GM23338 (cell line): ENCODE measurements at regions not wholly inside any gene's neighbourhood (a gene's known extent, or its start where the extent isn't known, plus 50 kb on each side); places are given as distances from the start of the nearest gene placed in this dataset.

ENCODE experiments used
- ATAC-seq: fragments of 200-7000 bp; cut with Tn5 transposase; 3 replicates; pipeline ENCODE4 v1.9.1; 2020
- DNase-seq: peaks from one replicate; pipeline ENCODE4 v3.0.0-alpha.2; 2015; ENCODE audit warnings: low spot score
- H2AFZ ChIP-seq: fragments of 200-600 bp; sonication (generic); 2 replicates; pipeline ENCODE4 v1.8.0; 2016; ENCODE audit warnings: antibody characterized with exemption, mild to moderate bottlenecking, moderate library complexity
- H3F3A ChIP-seq: fragments of 200-600 bp; sonication (generic); replicated peaks from 2 replicates; pipeline ENCODE4 v1.8.0; 2017; ENCODE audit warnings: antibody characterized with exemption, mixed run types, low read depth
- H3K27ac ChIP-seq: fragments of 200-600 bp; sonication (generic); 2 replicates; pipeline ENCODE4 v1.6.1; 2016; ENCODE audit warnings: low read depth
- H3K27me3 ChIP-seq: fragments of 200-600 bp; sonication (generic); 2 replicates; pipeline ENCODE4 v1.8.0; 2016; ENCODE audit warnings: mild to moderate bottlenecking, mixed run types, moderate library complexity; ENCODE audit not compliant: insufficient read depth
- H3K36me3 ChIP-seq: fragments of 200-600 bp; sonication (generic); 2 replicates; pipeline ENCODE4 v1.8.0; 2016; ENCODE audit warnings: mild to moderate bottlenecking; ENCODE audit not compliant: insufficient read depth
- H3K4me1 ChIP-seq: fragments of 200-600 bp; sonication (generic); 2 replicates; pipeline ENCODE4 v1.8.0; 2016; ENCODE audit warnings: mild to moderate bottlenecking, moderate library complexity; ENCODE audit not compliant: insufficient read depth
- H3K4me2 ChIP-seq: fragments of 200-600 bp; sonication (generic); 2 replicates; pipeline ENCODE4 v1.7.1; 2017; ENCODE audit warnings: mixed run types
- H3K4me3 ChIP-seq: fragments of 200-600 bp; sonication (generic); 2 replicates; pipeline ENCODE4 v1.6.1; 2016; ENCODE audit warnings: mixed run types
- H3K79me2 ChIP-seq: fragments of 200-600 bp; sonication (generic); replicated peaks from 2 replicates; pipeline ENCODE4 v1.8.0; 2017; ENCODE audit warnings: mild to moderate bottlenecking; ENCODE audit not compliant: insufficient read depth
- H3K9me2 ChIP-seq: fragments of 200-600 bp; sonication (generic); 2 replicates; pipeline ENCODE4 v1.8.0; 2017; ENCODE audit not compliant: insufficient read depth
- H4K20me1 ChIP-seq: fragments of 200-600 bp; sonication (generic); replicated peaks from 2 replicates; pipeline ENCODE4 v1.8.0; 2017; ENCODE audit warnings: mild to moderate bottlenecking; ENCODE audit not compliant: insufficient read depth
- H3K27ac Mint-ChIP-seq: 2 replicates; pipeline ENCODE4 v1.8.0; 2020; ENCODE audit warnings: inconsistent platforms, mild to moderate bottlenecking, moderate library complexity, mixed read lengths
- H3K27me3 Mint-ChIP-seq: 3 replicates; pipeline ENCODE4 v1.8.0; 2022; ENCODE audit warnings: low read depth, mild to moderate bottlenecking, moderate library complexity, mixed read lengths, inconsistent platforms; ENCODE audit not compliant: insufficient read depth, poor library complexity
- H3K36me3 Mint-ChIP-seq: 3 replicates; pipeline ENCODE4 v1.8.0; 2021; ENCODE audit warnings: low read depth, mild to moderate bottlenecking, inconsistent platforms, moderate library complexity, mixed read lengths
- H3K4me1 Mint-ChIP-seq: 3 replicates; pipeline ENCODE4 v1.8.0; 2020; ENCODE audit warnings: mild to moderate bottlenecking, inconsistent platforms, mixed read lengths
- H3K4me3 Mint-ChIP-seq: 3 replicates; pipeline ENCODE4 v1.8.0; 2021; ENCODE audit warnings: moderate library complexity, mild to moderate bottlenecking, inconsistent platforms, mixed read lengths
- H3K9me3 Mint-ChIP-seq: 3 replicates; pipeline ENCODE4 v1.8.0; 2020; ENCODE audit warnings: moderate library complexity, mild to moderate bottlenecking, inconsistent platforms, mixed read lengths
- CREB1 ChIP-seq: fragments of 250-450 bp; sonication (Bioruptor Pico); IDR thresholded peaks from 2 replicates; pipeline ENCODE4 v1.5.0; 2020; ENCODE audit warnings: low read depth, mild to moderate bottlenecking, moderate library complexity
- ETS1 ChIP-seq: IDR thresholded peaks from 2 replicates; pipeline ENCODE4 v1.6.1; 2016; ENCODE audit warnings: antibody characterized with exemption
- EZH2phosphoT487 ChIP-seq: fragments of 200-600 bp; sonication (generic); IDR thresholded peaks from one replicate; pipeline ENCODE4 v1.8.1; 2018; ENCODE audit warnings: antibody characterized with exemption; ENCODE audit not compliant: unreplicated experiment
- JUNB ChIP-seq: IDR thresholded peaks from one replicate; pipeline ENCODE4 v1.6.1; 2016; ENCODE audit warnings: antibody characterized with exemption; ENCODE audit not compliant: unreplicated experiment
- POLR2AphosphoS5 ChIP-seq: IDR thresholded peaks from 2 replicates; pipeline ENCODE4 v1.6.1; 2016; ENCODE audit warnings: antibody characterized with exemption, low read depth
- REST ChIP-seq: IDR thresholded peaks from one replicate; pipeline ENCODE4 v1.6.1; 2018; ENCODE audit warnings: antibody characterized with exemption; ENCODE audit not compliant: unreplicated experiment
- ZNF331 ChIP-seq: fragments of 250-450 bp; sonication (Bioruptor Pico); IDR thresholded peaks from 2 replicates; pipeline ENCODE4 v1.5.0; 2020; ENCODE audit warnings: low read depth, mild to moderate bottlenecking, moderate library complexity
- ZNF462 ChIP-seq: fragments of 250-450 bp; sonication (Bioruptor Pico); IDR thresholded peaks from 2 replicates; pipeline ENCODE4 v1.5.0; 2020; ENCODE audit warnings: mild to moderate bottlenecking, moderate library complexity

GRCh38 chr14:101708853-101709532 is 52.5 kb upstream of the PPP2R5C start:
- Histone ChIP-seq H3K4me3 (no peak overlapping the region), H3K4me2 (no peak overlapping the region), H3K36me3 (no peaks in the 10 kb centered on the region; the same call in 1 of the 2 replicates), H2AFZ (no peak overlapping the region), H3K9me2 (0 out of 2 replicates have a peak, but pooled peaks cover 3% of the 10 kb centered on the region), H4K20me1 (no peaks in the 10 kb centered on the region), H3K27ac (no peak overlapping the region), H3K79me2 (no peaks in the 10 kb centered on the region), H3K4me1 (no peaks in the 10 kb centered on the region; the same call in 1 of the 2 replicates), H3K27me3 (peaks cover 31% of the 10 kb centered on the region), H3F3A (0 out of 2 replicates have a peak, but pooled peaks cover 7% of the 10 kb centered on the region)
- Mint-ChIP-seq H3K4me3 (no peak overlapping the region), H3K27me3 (peaks cover 37% of the 10 kb centered on the region), H3K27ac (no peak overlapping the region), H3K4me1 (peaks cover 13% of the 10 kb centered on the region), H3K36me3 (peaks cover 3% of the 10 kb centered on the region; the same call in 1 of the 3 replicates), H3K9me3 (peaks cover 18% of the 10 kb centered on the region)
- ATAC-seq (no peak), DNase-seq (no peak)
- no peak for TF ChIP-seq ETS1

GRCh38 chr14:101709533-101709881 is 52.0 kb upstream of the PPP2R5C start:
- Histone ChIP-seq H3K4me2 (no peak overlapping the region), H3K9me2 (0 out of 2 replicates have a peak, but pooled peaks cover 3% of the 10 kb centered on the region), H3K27ac (no peak overlapping the region), H4K20me1 (no peaks in the 10 kb centered on the region), H3K79me2 (no peaks in the 10 kb centered on the region), H3K36me3 (no peaks in the 10 kb centered on the region; the same call in 1 of the 2 replicates), H3F3A (0 out of 2 replicates have a peak, but pooled peaks cover 7% of the 10 kb centered on the region), H3K27me3 (peaks cover 26% of the 10 kb centered on the region), H3K4me3 (no peak overlapping the region), H3K4me1 (no peaks in the 10 kb centered on the region; the same call in 1 of the 2 replicates), H2AFZ (no peak overlapping the region)
- Mint-ChIP-seq H3K27ac (no peak overlapping the region), H3K4me3 (no peak overlapping the region), H3K4me1 (peaks cover 13% of the 10 kb centered on the region), H3K36me3 (peaks cover 3% of the 10 kb centered on the region; the same call in 1 of the 3 replicates), H3K9me3 (peaks cover 18% of the 10 kb centered on the region), H3K27me3 (peaks cover 34% of the 10 kb centered on the region)
- no peak for ATAC-seq
- no peak for DNase-seq
- TF ChIP-seq REST (no peak), ZNF331 (no peak), ZNF462 (CRISPR knock-in tag) (no peak), EZH2phosphoT487 (no peak), POLR2AphosphoS5 (no peak), JUNB (no peak), CREB1 (CRISPR knock-in tag) (no peak)
